NT2/D1 (cell line): ENCODE measurements at regions not wholly inside any gene's neighbourhood (a gene's known extent, or its start where the extent isn't known, plus 50 kb on each side); places are given as distances from the start of the nearest gene placed in this dataset.

Experiments
- SUZ12 ChIP-seq: IDR thresholded peaks from 2 replicates; pipeline ENCODE4 v1.6.1; 2011; ENCODE audit not compliant: insufficient read length, insufficient read depth; ENCODE audit errors: extremely low read depth
- YY1 ChIP-seq: IDR thresholded peaks from 2 replicates; pipeline ENCODE4 v1.6.1; 2011; ENCODE audit not compliant: insufficient read length, insufficient read depth
- ZNF274 ChIP-seq: IDR thresholded peaks from 2 replicates; pipeline ENCODE4 v1.6.1; 2011; ENCODE audit warnings: mild to moderate bottlenecking, low read depth, low read length

DNA sequence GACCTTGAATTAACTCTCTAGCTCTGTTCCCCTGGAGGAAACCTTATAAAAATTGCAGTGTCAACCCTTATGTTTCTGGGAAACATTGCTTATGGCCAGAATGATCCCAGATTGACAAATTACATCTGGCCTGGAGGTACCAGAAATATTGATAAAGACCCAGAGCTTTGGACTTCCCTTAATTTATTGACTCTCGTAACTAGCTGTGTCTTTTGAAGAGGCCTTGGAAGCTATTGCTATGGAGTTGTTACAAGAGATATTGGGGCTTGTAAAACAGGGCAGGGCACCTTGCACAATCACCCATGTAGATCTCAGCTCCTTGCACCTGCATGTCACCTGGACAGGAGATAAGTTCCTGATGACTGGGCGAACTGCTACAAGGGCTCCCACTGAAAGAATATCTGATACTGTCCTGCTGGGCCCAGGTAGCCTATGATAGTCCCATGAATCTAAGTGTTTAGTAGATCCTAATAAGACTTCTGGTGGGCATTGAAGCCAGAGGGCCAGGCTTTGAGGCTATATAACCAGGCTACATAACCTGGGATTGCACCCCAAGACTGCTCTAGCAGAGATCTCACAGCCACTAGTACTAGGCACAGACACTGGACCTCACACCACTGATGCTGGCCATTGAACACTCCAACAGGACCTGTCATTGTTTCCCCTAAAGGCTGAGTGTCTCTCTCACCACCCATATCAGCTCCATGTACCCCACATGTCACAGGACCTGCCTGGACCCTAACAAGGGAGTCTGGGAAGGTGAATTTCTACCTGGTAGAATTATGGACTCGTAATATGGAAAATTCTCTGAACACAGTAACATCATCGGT is 135.7 kb upstream of the PWP1 start:
- TF ChIP-seq ZNF274 (no peak), YY1 (no peak), SUZ12 (no peak)
